CD4-positive, CD25-positive, alpha-beta regulatory T cell (primary cell): ENCODE measurements at regions not wholly inside any gene's neighbourhood (a gene's known extent, or its start where the extent isn't known, plus 50 kb on each side); places are given as distances from the start of the nearest gene placed in this dataset.

Experiments
- ATAC-seq, 2 donors: fragments of 150-1000 bp; cut with Tn5 transposase; one replicate each; pipeline ENCODE4 v1.10.0; 2021; ENCODE audit warnings: low read depth in 2 of 2, moderate number of reproducible peaks in 2 of 2, moderate library complexity in 1 of 2
- DNase-seq, 3 donors: peaks; one replicate each; pipeline versions ENCODE4 v3.0.0 to v3.0.0-alpha.2; 2012 to 2022; ENCODE audit warnings: mixed read lengths in 1 of 3
- H3K27ac ChIP-seq: one replicate; pipeline ENCODE4 v1.7.0; 2013; ENCODE audit warnings: mild to moderate bottlenecking, low read length; ENCODE audit not compliant: insufficient read depth, poor library complexity, severe bottlenecking
- H3K27me3 ChIP-seq: one replicate; pipeline ENCODE4 v1.7.0; 2013; ENCODE audit warnings: low read length; ENCODE audit not compliant: control insufficient read depth, insufficient read depth
- H3K36me3 ChIP-seq: one replicate; pipeline ENCODE4 v1.7.0; 2013; ENCODE audit warnings: mild to moderate bottlenecking, low read length, moderate library complexity; ENCODE audit not compliant: control insufficient read depth, insufficient read depth
- H3K4me1 ChIP-seq: 2 replicates; pipeline ENCODE4 v1.7.0; 2013; ENCODE audit warnings: mild to moderate bottlenecking, low read length; ENCODE audit not compliant: insufficient read depth, control insufficient read depth, poor library complexity, severe bottlenecking
- H3K4me3 ChIP-seq: one replicate; pipeline ENCODE4 v1.7.0; 2013; ENCODE audit warnings: low read depth, mild to moderate bottlenecking, low read length, moderate library complexity
- H3K9me3 ChIP-seq, 2 experiments: 1 replicate in 1 of 2; 2 replicates in 1 of 2; pipeline ENCODE4 v1.7.0; 2013; ENCODE audit warnings: low read length in 2 of 2, mild to moderate bottlenecking in 1 of 2, moderate library complexity in 1 of 2; ENCODE audit not compliant: control insufficient read depth in 2 of 2
- H3K27ac Mint-ChIP-seq, 3 donors: one replicate each; pipeline ENCODE4 v1.8.0; 2020 to 2022; ENCODE audit warnings: mild to moderate bottlenecking in 3 of 3, mixed read lengths in 3 of 3, moderate library complexity in 2 of 3
- H3K27me3 Mint-ChIP-seq: one replicate; pipeline ENCODE4 v1.8.0; 2022; ENCODE audit warnings: mild to moderate bottlenecking, mixed read lengths
- H3K36me3 Mint-ChIP-seq: one replicate; pipeline ENCODE4 v1.8.0; 2020; ENCODE audit warnings: mixed read lengths
- H3K4me1 Mint-ChIP-seq, 4 donors: one replicate each; pipeline ENCODE4 v1.8.0; 2020 to 2022; ENCODE audit warnings: mixed read lengths in 4 of 4, mild to moderate bottlenecking in 1 of 4
- H3K4me3 Mint-ChIP-seq, 4 donors: one replicate each; pipeline ENCODE4 v1.8.0; 2020 to 2022; ENCODE audit warnings: mild to moderate bottlenecking in 4 of 4, mixed read lengths in 4 of 4, moderate library complexity in 3 of 4
- H3K9me3 Mint-ChIP-seq, 7 donors: one replicate each; pipeline ENCODE4 v1.8.0; 2020 to 2022; ENCODE audit warnings: mixed read lengths in 7 of 7, mild to moderate bottlenecking in 3 of 7, moderate library complexity in 2 of 7

GRCh38 chr3:110236976-110237610 lies 834.5 kb upstream of the NECTIN3 start:
- Mint-ChIP-seq H3K27ac (no peak overlapping the region), H3K4me1 (no peaks in the 10 kb centered on the region), H3K4me3 (no peak overlapping the region), H3K27me3 (peaks cover 4% of the 10 kb centered on the region), H3K36me3 (no peaks in the 10 kb centered on the region), H3K9me3 (peaks cover 0 to 3% (median 0%) of the 10 kb centered on the region in 7 donors)
- Histone ChIP-seq H3K4me1 (no peaks in the 10 kb centered on the region), H3K9me3 (no peaks in the 10 kb centered on the region), H3K4me3 (no peak overlapping the region), H3K36me3 (no peaks in the 10 kb centered on the region), H3K27me3 (no peaks in the 10 kb centered on the region), H3K27ac (no peak overlapping the region)
- DNase-seq (no peak), ATAC-seq (no peak)

- no peaks in the 10 kb centered on the region for H3K36me3 ChIP-seq
- H3K27me3 Mint-ChIP-seq: peaks cover 4% of the 10 kb centered on the region
- H3K27me3 ChIP-seq: no peaks in the 10 kb centered on the region
- H3K27ac ChIP-seq: no peak overlapping the region
- ATAC-seq (no peak), DNase-seq (no peak)
- no peak overlapping the region for H3K4me3 ChIP-seq
- H3K4me3 Mint-ChIP-seq: no peak overlapping the region
- H3K4me1 ChIP-seq: no peaks in the 10 kb centered on the region
- no peak overlapping the region for H3K27ac Mint-ChIP-seq
- H3K9me3 ChIP-seq: no peaks in the 10 kb centered on the region
- no peaks in the 10 kb centered on the region for H3K36me3 Mint-ChIP-seq
- H3K9me3 Mint-ChIP-seq: peaks cover 0 to 3% (median 0%) of the 10 kb centered on the region in 7 donors
- no peaks in the 10 kb centered on the region for H3K4me1 Mint-ChIP-seq
These were observed 828.5 kb upstream of the NECTIN3 start for GRCh38 chr3:110243081-110243480.

- peaks cover 0 to 2% (median 0%) of the 10 kb centered on the region in 7 donors for H3K9me3 Mint-ChIP-seq
- H3K4me1 ChIP-seq: no peaks in the 10 kb centered on the region
- H3K27me3 Mint-ChIP-seq: no peaks in the 10 kb centered on the region
- no peak overlapping the region for H3K4me3 ChIP-seq
- ATAC-seq (no peak), DNase-seq (no peak)
- no peaks in the 10 kb centered on the region for H3K36me3 Mint-ChIP-seq
- H3K4me1 Mint-ChIP-seq: no peaks in the 10 kb centered on the region
- H3K36me3 ChIP-seq: no peaks in the 10 kb centered on the region
- H3K27ac Mint-ChIP-seq: no peak overlapping the region
- no peak overlapping the region for H3K27ac ChIP-seq
- no peak overlapping the region for H3K4me3 Mint-ChIP-seq
- no peaks in the 10 kb centered on the region for H3K27me3 ChIP-seq
- H3K9me3 ChIP-seq: no peaks in the 10 kb centered on the region
These were observed 824.7 kb upstream of the NECTIN3 start for GRCh38 chr3:110246796-110247376.

GRCh38 chr3:110248666-110249065 lies 823.0 kb upstream of the NECTIN3 start:
- Histone ChIP-seq H3K36me3 (no peaks in the 10 kb centered on the region), H3K9me3 (no peaks in the 10 kb centered on the region), H3K4me1 (no peaks in the 10 kb centered on the region), H3K4me3 (no peak overlapping the region), H3K27me3 (no peaks in the 10 kb centered on the region), H3K27ac (no peak overlapping the region)
- Mint-ChIP-seq H3K4me3 (no peak overlapping the region), H3K27me3 (no peaks in the 10 kb centered on the region), H3K4me1 (no peaks in the 10 kb centered on the region), H3K27ac (no peak overlapping the region), H3K9me3 (peaks cover 0 to 2% (median 0%) of the 10 kb centered on the region in 7 donors), H3K36me3 (no peaks in the 10 kb centered on the region)
- no peak for DNase-seq
- no peak for ATAC-seq

GRCh38 chr3:110253794-110254193 lies 817.8 kb upstream of the NECTIN3 start:
- Histone ChIP-seq H3K4me3 (no peak overlapping the region), H3K9me3 (no peaks in the 10 kb centered on the region), H3K36me3 (no peaks in the 10 kb centered on the region), H3K27me3 (no peaks in the 10 kb centered on the region), H3K27ac (no peak overlapping the region), H3K4me1 (no peaks in the 10 kb centered on the region)
- DNase-seq (no peak), ATAC-seq (no peak)
- Mint-ChIP-seq H3K4me1 (no peaks in the 10 kb centered on the region), H3K9me3 (peaks cover 0 to 6% (median 4%) of the 10 kb centered on the region in 7 donors), H3K4me3 (no peak overlapping the region), H3K27ac (no peak overlapping the region), H3K27me3 (no peaks in the 10 kb centered on the region), H3K36me3 (no peaks in the 10 kb centered on the region)

- H3K27ac ChIP-seq: no peak overlapping the region
- Mint-ChIP-seq H3K4me1 (no peaks in the 10 kb centered on the region), H3K36me3 (no peaks in the 10 kb centered on the region), H3K9me3 (peaks cover 0 to 7% (median 4%) of the 10 kb centered on the region in 7 donors), H3K27me3 (no peaks in the 10 kb centered on the region), H3K4me3 (no peak overlapping the region), H3K27ac (no peak overlapping the region)
- H3K27me3 ChIP-seq: no peaks in the 10 kb centered on the region
- H3K9me3 ChIP-seq: no peaks in the 10 kb centered on the region
- ATAC-seq (no peak), DNase-seq (no peak)
- H3K4me1 ChIP-seq: no peaks in the 10 kb centered on the region
- H3K36me3 ChIP-seq: no peaks in the 10 kb centered on the region
- no peak overlapping the region for H3K4me3 ChIP-seq
These were observed 817.0 kb upstream of the NECTIN3 start for GRCh38 chr3:110254591-110254990.

- DNase-seq (no peak), ATAC-seq (no peak)
- Histone ChIP-seq H3K9me3 (no peaks in the 10 kb centered on the region), H3K36me3 (no peaks in the 10 kb centered on the region), H3K4me1 (no peaks in the 10 kb centered on the region), H3K27me3 (no peaks in the 10 kb centered on the region), H3K27ac (no peak overlapping the region), H3K4me3 (no peak overlapping the region)
- H3K27ac Mint-ChIP-seq: no peak overlapping the region
- peaks cover 0 to 7% (median 2%) of the 10 kb centered on the region in 7 donors for H3K9me3 Mint-ChIP-seq
- no peak overlapping the region for H3K4me3 Mint-ChIP-seq
- H3K27me3 Mint-ChIP-seq: no peaks in the 10 kb centered on the region
- no peaks in the 10 kb centered on the region for H3K4me1 Mint-ChIP-seq
- H3K36me3 Mint-ChIP-seq: no peaks in the 10 kb centered on the region
These were observed 810.5 kb upstream of the NECTIN3 start for GRCh38 chr3:110261141-110261540.

- H3K27ac Mint-ChIP-seq: no peak overlapping the region
These were observed 808.7 kb upstream of the NECTIN3 start for GRCh38 chr3:110262896-110263295.

More at GRCh38 chr3:110262896-110263295, 808.7 kb upstream of the NECTIN3 start:
- DNase-seq (no peak), ATAC-seq (no peak)
- H3K36me3 ChIP-seq: no peaks in the 10 kb centered on the region
- Mint-ChIP-seq H3K36me3 (no peaks in the 10 kb centered on the region), H3K9me3 (peaks cover 0 to 5% (median 1%) of the 10 kb centered on the region in 7 donors), H3K27me3 (no peaks in the 10 kb centered on the region), H3K4me1 (no peaks in the 10 kb centered on the region), H3K4me3 (no peak overlapping the region)
- no peak overlapping the region for H3K4me3 ChIP-seq
- no peaks in the 10 kb centered on the region for H3K4me1 ChIP-seq
- H3K9me3 ChIP-seq: no peaks in the 10 kb centered on the region
- H3K27me3 ChIP-seq: no peaks in the 10 kb centered on the region
- H3K27ac ChIP-seq: no peak overlapping the region
